ENCODE measurements at regions not wholly inside any gene's neighbourhood (a gene's known extent, or its start where the extent isn't known, plus 50 kb on each side); places are given as distances from the start of the nearest gene placed in this dataset.

- no peaks in the 10 kb centered on the region for H3F3A ChIP-seq (ENCODE audit: insufficient read depth)
- no peaks in the 10 kb centered on the region for H3K9me2 ChIP-seq (replicated peaks; ENCODE audit: insufficient read depth, low read length)
- no peak overlapping the region for H3K4me3 ChIP-seq (ENCODE audit: insufficient read depth, low read length, poor library complexity, severe bottlenecking)
- TF ChIP-seq EZH2phosphoT487 (conservative IDR thresholded peaks at IDR 0.05; ENCODE audit: low read length) (no peak), CTCF (IDR thresholded peaks at IDR 0.05; ENCODE audit: insufficient read depth, low read length, poor library complexity, severe bottlenecking) (no peak)
- H3K27ac ChIP-seq (ENCODE audit: low read depth, low read length): no peak overlapping the region
- H3K36me3 ChIP-seq (ENCODE audit: low read length): no peaks in the 10 kb centered on the region
- no peaks in the 10 kb centered on the region for H4K20me1 ChIP-seq (ENCODE audit: low read depth, low read length)
- no peaks in the 10 kb centered on the region for H3K79me2 ChIP-seq (ENCODE audit: insufficient read depth, low read length)
- no peaks in the 10 kb centered on the region for H3K9me3 ChIP-seq (ENCODE audit: insufficient read depth, low read length)
- H3K4me2 ChIP-seq (ENCODE audit: low read depth, low read length, poor library complexity, severe bottlenecking): no peak overlapping the region
- no peak overlapping the region for H3K9ac ChIP-seq (ENCODE audit: low read length)
- H3K27me3 ChIP-seq (ENCODE audit: low read length): no peaks in the 10 kb centered on the region
- no peak overlapping the region for H2AFZ ChIP-seq (ENCODE audit: low read depth, low read length, severe bottlenecking)
Observed at GRCh38 chr4:24339260-24339659, 245.1 kb downstream of the DHX15 start.

GRCh38 chr4:24337451-24338190 is 246.7 kb downstream of the DHX15 start:
- Histone ChIP-seq H2AFZ (ENCODE audit: low read depth, low read length, severe bottlenecking) (no peak overlapping the region), H3K4me2 (ENCODE audit: low read depth, low read length, poor library complexity, severe bottlenecking) (no peak overlapping the region), H4K20me1 (ENCODE audit: low read depth, low read length) (no peaks in the 10 kb centered on the region), H3K9me2 (replicated peaks; ENCODE audit: insufficient read depth, low read length) (no peaks in the 10 kb centered on the region), H3K9ac (ENCODE audit: low read length) (no peak overlapping the region), H3F3A (ENCODE audit: insufficient read depth) (no peaks in the 10 kb centered on the region), H3K27me3 (ENCODE audit: low read length) (no peaks in the 10 kb centered on the region), H3K4me3 (ENCODE audit: insufficient read depth, low read length, poor library complexity, severe bottlenecking) (no peak overlapping the region), H3K36me3 (ENCODE audit: low read length) (no peaks in the 10 kb centered on the region), H3K27ac (ENCODE audit: low read depth, low read length) (no peak overlapping the region), H3K79me2 (ENCODE audit: insufficient read depth, low read length) (no peaks in the 10 kb centered on the region), H3K9me3 (ENCODE audit: insufficient read depth, low read length) (no peaks in the 10 kb centered on the region)
- no peak for TF ChIP-seq CTCF (IDR thresholded peaks at IDR 0.05; ENCODE audit: insufficient read depth, low read length, poor library complexity, severe bottlenecking)
- no peak for TF ChIP-seq EZH2phosphoT487 (conservative IDR thresholded peaks at IDR 0.05; ENCODE audit: low read length)

GRCh38 chr4:24335616-24336015 is 248.7 kb downstream of the DHX15 start:
- Histone ChIP-seq H3K9ac (ENCODE audit: low read length) (no peak overlapping the region), H3K27ac (ENCODE audit: low read depth, low read length) (no peak overlapping the region), H3K79me2 (ENCODE audit: insufficient read depth, low read length) (no peaks in the 10 kb centered on the region), H2AFZ (ENCODE audit: low read depth, low read length, severe bottlenecking) (no peak overlapping the region), H3K9me3 (ENCODE audit: insufficient read depth, low read length) (no peaks in the 10 kb centered on the region), H3K4me3 (ENCODE audit: insufficient read depth, low read length, poor library complexity, severe bottlenecking) (no peak overlapping the region), H4K20me1 (ENCODE audit: low read depth, low read length) (no peaks in the 10 kb centered on the region), H3F3A (ENCODE audit: insufficient read depth) (no peaks in the 10 kb centered on the region), H3K9me2 (replicated peaks; ENCODE audit: insufficient read depth, low read length) (no peaks in the 10 kb centered on the region), H3K36me3 (ENCODE audit: low read length) (no peaks in the 10 kb centered on the region), H3K27me3 (ENCODE audit: low read length) (no peaks in the 10 kb centered on the region), H3K4me2 (ENCODE audit: low read depth, low read length, poor library complexity, severe bottlenecking) (no peak overlapping the region)
- no peak for TF ChIP-seq EZH2phosphoT487 (conservative IDR thresholded peaks at IDR 0.05; ENCODE audit: low read length)
- no peak for TF ChIP-seq CTCF (IDR thresholded peaks at IDR 0.05; ENCODE audit: insufficient read depth, low read length, poor library complexity, severe bottlenecking)

All from SU-DHL-6 (cell line).